ENCODE measurements at regions not wholly inside any gene's neighbourhood (a gene's known extent, or its start where the extent isn't known, plus 50 kb on each side); places are given as distances from the start of the nearest gene placed in this dataset.

DNA sequence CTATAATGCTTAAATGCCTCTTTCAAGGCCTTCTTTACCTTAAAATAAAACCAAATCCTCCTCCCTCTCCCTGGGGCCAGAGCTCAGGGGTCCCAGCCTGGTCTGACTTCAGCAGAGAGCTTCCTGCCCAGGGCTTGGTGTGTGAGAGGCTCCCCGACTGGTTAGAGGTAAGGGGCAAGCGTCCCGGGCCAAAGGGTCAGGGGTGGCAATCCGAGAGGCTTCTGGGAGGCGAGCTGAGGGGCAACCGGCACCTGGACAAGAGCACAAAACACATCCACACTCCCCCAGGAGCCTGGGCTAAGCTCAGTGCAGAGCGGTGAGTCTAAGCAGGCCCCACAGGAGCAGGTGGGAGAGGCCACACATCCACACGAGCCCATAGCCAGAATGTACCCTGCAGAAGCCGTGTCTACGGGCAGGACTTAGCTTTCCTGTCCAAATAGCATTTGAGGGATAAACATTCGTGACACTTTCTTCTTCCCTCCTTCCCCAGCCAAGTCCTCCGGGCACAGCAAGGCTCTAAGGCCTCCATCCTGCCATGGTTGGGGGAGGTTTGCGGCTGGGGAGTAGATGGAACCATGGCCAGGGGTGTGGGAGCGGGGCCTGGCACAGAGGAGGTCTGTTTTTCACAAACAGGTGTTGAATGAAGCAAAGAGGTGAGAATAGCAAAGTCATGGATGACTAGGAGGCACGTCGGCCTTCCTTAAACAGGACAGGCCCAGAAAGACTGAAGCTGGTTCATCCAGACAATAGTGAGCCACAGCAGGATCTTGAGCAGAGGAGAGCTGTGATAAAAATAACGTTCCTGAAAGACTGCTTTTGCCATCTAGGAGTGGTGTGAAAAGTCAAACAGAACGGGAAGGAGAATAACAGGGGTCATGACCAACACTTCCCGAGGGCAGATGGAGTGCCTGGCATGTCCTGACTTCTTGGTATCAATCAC, 98.7 kb upstream of the IQSEC1 start:
- no peak for DNase-seq (ENCODE audit: low spot score)

DNA sequence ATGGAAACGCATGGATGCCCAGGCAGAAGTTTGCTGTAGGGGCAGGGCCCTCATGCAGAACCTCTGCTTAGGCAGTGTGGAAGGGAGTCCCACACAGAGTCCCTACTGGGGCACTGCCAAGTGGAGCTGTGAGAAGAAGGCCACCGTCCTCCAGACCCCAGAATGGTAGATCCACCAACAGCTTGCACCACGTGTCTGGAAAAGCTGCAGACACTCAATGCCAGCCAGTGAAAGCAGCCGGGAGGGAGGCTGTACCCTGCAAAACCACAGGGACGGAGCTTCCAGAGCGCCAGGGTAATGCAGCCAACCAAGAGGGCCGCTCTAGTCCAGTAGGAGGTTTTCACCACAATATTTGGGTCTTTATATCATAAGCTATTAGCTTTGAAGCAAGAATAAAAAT, 97.1 kb upstream of the IQSEC1 start:
- DNase-seq (ENCODE audit: low spot score) = no peak

- DNase-seq (ENCODE audit: low spot score) = no peak
These were observed 95.2 kb upstream of the IQSEC1 start for GRCh38 chr3:13168391-13168790.

DNA sequence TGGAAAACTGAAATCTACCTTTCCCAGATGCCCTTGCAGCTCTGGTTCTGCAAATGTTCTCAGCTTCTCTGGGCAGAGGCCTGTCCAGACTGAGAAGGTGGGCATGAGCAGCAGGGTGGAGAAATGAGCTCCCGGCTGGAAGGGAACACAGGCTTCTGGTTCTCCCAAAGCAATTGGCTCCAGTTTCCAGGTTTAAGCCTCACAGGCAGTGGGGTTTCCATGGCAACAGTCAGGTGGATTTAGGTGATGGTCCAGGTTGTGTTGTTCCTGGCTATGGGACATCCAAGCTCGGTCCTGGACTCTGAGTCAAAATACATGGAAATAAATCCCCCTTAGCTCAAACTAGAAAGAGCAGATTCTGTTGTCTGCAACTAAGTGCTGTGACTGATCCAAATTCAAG, 94.6 kb upstream of the IQSEC1 start:
- no peak for DNase-seq (ENCODE audit: low spot score)

- no peak for DNase-seq (ENCODE audit: low spot score)
These were observed 94.0 kb upstream of the IQSEC1 start for GRCh38 chr3:13167064-13167743.

DNA sequence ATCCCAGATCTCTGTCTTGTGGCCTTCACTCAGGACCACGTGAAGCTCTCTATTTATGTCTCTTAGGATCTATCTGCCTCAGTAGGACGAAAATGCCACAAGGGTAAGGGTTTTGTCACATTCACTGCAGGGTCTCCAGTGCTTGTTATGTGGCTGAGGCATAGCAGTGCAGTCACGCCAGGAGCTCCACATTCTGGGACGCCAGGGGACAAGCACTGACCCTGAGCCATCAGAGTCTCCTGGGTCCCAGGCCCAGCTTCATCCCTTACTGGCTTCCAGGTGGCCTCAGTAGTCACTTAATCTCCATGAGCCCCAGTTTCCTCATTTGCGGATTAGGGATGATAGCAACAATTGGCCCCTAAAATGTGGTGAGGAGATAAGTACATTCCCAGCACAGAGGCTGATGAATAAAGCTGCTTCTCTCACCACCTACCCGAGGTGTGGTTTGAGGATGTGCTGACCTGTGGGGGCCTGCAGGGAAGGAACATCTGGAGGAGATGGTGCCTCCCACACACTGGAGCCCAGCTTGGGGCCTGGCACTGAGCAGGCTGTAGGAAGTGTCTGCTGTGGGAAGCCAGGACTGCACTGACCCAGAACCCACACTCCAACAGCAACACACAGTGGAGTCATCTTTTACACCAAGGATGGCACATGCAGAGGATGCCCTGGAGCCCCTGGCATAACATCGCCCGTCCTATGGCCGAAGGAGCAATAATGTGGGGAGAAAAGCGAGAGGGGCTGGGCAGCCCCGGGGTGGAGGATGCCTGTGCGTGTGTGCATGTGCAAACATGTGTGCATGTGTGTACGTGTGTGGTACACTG, 93.2 kb upstream of the IQSEC1 start:
- DNase-seq (ENCODE audit: low spot score) = no peak

DNA sequence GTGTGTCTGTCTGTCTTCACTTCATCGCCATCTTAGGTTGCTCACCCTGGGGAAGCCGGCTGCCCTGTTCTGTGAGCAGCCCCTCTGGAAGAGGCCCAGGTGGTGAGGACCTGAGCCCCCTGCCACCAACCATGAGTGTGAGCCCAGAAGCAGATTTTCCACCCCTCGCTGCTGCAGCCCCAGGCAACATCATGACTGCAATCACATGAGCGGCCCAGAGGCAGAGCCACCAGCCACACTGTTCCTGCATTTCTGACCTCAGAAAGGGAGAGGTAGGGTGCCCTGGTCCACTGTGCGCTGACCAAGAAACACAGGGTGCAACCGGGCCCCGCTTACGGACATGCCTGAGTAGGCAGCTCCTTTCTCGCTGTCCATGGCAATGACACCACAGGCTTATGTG, 92.3 kb upstream of the IQSEC1 start:
- DNase-seq (ENCODE audit: low spot score) = no peak

DNA sequence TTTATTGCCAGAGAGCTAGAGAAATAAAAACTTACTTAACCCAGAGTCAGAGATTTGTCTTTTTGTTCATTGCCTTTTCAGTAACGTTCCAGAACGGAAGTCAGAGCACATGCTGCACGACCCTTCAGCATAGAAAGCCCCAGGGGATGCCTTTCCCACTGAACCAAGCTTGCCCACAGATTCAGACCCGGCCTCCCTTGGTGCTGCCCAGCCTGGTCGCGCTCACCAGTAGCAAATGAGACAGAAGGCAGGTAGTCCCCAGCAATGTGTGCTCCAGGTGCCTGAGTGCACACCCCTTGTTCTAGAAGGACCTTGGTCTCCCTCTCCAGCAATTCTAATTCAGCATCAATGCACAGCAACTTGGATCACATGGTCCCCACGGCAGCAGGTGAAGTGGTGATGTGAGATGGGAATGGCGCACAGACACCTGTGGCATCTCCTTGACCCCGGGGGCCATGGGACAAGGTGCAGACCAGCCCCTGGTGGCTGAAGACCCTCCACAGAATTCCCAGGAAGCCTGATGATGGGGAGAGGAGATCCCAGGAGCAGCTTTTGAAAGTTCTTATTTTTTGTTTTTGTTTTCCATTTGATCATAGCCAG, 91.8 kb upstream of the IQSEC1 start:
- no peak for DNase-seq (ENCODE audit: low spot score)

- no peak for DNase-seq (ENCODE audit: low spot score)
These were observed 90.7 kb upstream of the IQSEC1 start for GRCh38 chr3:13163848-13164382.

DNA sequence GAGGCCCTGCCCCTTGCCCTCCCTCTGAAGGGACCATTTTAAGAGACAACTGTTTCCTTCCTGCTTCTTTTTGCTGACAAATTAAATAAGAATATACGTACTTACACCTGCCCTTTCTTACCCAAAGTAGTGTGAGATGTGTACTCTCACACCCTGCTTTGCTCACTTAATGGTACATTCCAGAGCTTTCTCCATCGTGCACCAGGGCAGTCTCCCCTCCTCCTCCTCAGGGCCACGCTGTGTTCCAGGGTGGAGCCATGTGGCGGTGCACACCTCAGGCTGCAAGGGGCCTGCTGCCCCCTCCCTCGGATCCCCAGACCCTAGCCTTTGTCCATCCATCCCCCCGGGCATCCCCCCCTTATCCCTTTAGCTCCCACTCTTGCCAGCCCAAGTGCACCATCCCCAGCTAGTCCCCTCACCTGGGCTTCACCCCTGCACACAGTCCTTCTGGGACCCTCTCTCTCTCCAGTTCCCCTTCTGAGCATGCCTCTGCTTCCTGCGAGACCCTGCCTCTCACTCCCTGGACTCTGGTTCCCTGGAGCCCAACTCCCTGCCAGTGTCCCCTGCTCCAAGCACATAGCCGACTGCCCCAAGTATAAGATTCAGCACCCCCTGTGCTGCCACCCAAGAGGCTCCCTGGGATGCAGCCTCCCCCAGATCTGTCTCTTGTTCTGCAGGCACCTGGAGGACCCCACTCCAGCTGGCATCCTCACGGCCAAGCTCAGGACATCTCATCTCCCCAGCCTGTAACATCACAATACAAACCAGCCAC, 89.5 kb upstream of the IQSEC1 start:
- no peak for DNase-seq (ENCODE audit: low spot score)

- DNase-seq (ENCODE audit: low spot score) = no peak
These were observed 88.7 kb upstream of the IQSEC1 start for GRCh38 chr3:13161771-13162535.

DNA sequence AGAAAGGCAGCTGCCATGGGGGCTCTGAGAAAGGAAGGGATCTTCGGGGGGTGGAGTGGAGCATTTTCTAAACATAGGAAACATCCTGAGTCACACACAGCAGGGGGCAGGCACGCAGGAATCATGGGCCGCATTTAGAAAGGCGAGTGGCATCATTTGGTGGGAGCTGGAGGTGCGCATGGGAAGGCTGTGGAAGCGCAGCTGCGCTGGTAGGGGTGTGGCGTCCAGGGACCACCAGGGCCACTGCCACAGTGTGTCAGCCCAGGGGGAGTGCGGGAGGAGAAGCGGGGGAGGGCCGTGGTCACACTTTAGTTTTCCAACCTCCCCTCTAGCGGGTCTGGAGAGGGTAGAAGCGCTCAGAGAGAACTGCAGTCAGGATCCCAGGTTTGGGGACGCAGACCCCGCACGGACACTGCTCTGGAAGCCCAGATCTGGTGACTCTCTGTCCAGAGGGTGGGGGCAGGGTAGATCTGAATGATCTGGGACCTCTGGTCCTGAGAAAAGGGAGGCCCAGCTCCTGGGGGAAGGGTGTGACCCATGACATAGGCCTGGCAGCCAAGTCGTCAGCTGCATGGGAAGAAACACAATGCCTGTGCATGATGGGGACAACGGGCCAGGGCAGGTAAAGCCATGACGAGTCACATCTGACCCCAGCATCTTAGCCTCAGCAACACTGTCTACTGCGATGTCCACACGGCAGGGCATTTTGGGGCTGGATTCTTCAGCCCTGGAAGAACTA, 88.0 kb upstream of the IQSEC1 start:
- no peak for DNase-seq (ENCODE audit: low spot score)

- DNase-seq (ENCODE audit: low spot score) = no peak
These were observed 87.4 kb upstream of the IQSEC1 start for GRCh38 chr3:13160619-13161018.

DNA sequence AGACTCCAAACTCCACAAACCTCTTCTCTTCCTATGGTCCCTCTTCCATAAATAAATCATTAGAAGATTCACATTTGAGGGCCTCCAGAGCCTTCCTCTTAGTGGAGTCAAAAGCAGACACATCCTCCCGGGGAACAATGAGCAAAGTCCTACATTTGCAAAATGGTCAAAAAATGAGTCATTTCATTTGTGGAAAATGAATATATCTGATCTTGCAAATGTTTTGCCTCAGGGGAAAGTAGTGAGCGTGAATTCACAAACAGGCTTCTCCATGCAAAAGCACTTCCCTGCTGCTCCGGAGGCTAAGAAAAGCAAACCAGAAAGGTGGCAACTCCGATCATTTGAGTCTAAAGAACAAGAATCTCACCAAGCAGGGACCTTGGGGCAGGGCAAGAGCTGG, 86.7 kb upstream of the IQSEC1 start:
- no peak for DNase-seq (ENCODE audit: low spot score)

DNA sequence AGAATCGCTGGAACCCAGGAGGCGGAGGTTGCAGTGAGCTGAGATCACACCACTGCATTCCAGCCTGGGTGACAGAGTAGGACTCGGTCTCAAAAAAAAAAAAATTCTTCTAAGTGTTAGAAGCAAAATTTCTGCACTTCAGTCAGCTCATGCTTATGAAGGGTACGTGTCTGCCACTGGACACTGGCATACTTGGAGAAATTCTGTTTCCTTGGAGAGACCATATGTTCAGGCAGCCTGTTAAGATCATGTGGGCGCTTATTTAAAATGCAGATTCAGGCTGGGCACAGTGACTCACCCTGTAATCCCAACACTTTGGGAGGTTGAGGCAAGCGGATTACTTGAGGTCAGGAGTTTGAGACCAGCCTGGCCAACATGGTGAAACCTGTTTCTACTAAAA, 85.6 kb upstream of the IQSEC1 start:
- DNase-seq (ENCODE audit: low spot score) = no peak

DNA sequence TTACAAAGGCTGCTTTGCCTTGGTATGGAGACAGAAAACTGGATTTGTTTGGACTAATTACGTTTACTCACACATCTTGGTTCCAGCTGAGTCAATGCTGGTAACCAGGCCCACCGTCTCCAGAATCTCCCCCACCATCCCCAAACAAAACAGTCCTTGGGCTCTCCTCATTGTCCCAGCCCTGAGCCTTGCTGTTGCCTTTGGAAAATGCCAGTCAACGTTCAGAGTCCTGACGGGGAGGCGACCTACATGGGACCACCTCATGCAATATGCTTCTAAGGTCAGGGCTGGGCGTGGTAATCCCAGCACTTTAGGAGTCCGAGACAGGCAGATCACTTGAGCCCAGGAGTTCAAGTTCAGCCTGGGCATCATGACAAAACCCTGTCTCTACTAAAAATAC, 85.2 kb upstream of the IQSEC1 start:
- DNase-seq (ENCODE audit: low spot score) = no peak

GRCh38 chr3:13157986-13158385, 84.8 kb upstream of the IQSEC1 start:
- DNase-seq (ENCODE audit: low spot score) = no peak

DNA sequence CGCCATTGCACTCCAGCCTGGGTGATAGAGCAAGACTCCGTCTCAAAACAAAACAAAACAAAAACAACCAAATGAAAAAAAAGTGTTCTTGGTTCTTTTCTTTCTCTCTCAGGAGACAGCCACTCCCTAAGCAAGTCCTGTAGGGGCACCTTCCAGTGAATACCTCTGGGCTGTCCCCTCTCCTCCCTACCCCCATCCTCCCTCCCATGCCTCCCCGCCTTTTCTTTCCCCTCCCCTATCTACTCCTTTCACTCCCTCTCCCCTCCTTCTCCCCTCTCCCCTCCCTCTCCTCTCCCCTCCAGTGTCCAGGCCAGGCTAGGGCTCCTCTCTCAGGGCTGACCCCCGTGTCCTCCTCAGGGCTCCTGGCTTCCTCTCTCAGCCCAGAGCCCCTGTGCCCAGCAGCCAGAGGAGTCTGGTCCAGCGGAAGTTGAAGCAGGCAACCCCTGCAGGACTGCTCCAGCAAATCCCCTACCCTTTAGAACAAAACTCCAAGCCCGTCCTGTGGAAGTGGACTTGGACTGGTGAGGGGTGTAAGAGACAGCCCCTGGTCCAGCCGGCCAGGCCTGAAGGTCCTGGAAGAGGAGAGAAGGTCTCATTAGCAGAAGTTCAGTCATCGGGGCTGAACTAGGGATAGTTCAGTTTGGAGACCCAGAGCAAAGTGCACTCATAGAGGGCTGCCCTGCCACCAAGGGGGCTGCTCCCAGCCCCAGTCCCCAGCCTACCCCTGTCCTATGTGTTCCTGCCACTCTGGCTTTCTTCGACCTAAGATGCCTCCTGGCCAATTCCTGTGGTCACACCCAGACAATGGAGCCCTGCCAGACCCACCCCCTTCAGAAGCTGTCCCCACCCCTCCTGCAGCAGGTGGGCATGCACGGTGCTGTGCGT, 79.8 kb upstream of the IQSEC1 start:
- no peak for DNase-seq (ENCODE audit: low spot score)

DNA sequence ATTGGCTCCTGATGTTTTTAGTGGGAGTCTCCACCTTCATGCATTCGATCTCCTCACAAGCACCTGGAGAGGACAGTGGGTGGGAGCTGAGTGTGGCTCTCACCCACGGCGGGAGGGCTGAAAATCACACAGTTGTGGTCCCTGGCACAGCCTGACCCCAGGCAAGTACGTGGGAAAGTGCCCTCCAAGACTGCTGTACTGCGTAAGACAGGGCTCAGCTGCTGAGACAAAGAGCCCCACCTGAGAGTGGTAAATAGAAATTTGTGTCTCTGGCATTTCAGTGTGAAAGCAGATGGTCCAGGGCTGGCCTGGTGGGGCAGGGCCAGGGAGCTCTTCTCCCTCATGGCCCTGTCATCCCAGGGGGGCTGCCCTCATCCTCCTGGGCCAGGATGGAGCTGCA, 77.4 kb upstream of the IQSEC1 start:
- no peak for DNase-seq (ENCODE audit: low spot score)
